ENCODE measurements at regions not wholly inside any gene's neighbourhood (a gene's known extent, or its start where the extent isn't known, plus 50 kb on each side); places are given as distances from the start of the nearest gene placed in this dataset.

DNA sequence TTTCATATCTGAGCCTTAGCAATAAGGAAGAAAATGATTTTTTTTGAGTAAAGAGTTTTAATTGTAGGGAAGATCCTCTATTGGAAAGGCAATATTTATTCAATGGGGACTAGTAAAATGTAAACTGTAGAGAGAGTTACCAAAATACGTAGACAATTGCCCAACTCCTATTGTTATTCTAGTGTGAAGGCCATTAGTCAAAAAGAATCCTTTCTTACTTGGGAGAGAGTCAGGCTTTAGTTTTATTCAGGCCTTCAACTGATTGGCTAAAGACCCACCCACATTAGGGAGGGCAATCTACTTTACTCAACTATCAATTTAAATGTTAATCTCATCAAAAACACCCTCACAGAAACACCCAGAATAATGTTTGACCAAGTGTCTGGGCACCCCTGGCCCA is 485.8 kb upstream of the ATXN7L3B start:
- TF ChIP-seq CTCF (IDR thresholded peaks at IDR 0.05): no peak
- TF ChIP-seq POLR2A (IDR thresholded peaks at IDR 0.05): no peak
- no peak for TF ChIP-seq POLR2AphosphoS5 (IDR thresholded peaks at IDR 0.05)
- TF ChIP-seq EP300 (IDR thresholded peaks at IDR 0.05): no peak
